Activated CD8-positive, alpha-beta memory T cell treated with anti-CD3 and anti-CD28 coated beads, Interleukin-2, amount 10 ng/mL, durations not matched to agents 7 days and 5 days (primary cell): ENCODE measurements at regions not wholly inside any gene's neighbourhood (a gene's known extent, or its start where the extent isn't known, plus 50 kb on each side); places are given as distances from the start of the nearest gene placed in this dataset.

ENCODE experiments used
- ATAC-seq: fragments of 150-1000 bp; cut with Tn5 transposase; one replicate; pipeline ENCODE4 v1.10.0; 2021; ENCODE audit warnings: moderate library complexity
- CTCF ChIA-PET: fragments of 350-600 bp; sonication (Branson Sonifier 250); formaldehyde crosslinking; loops from one replicate; lab custom pipeline; 2021; ENCODE audit warnings: antibody characterized with exemption; lab: Charles Lee
- DNase-seq: peaks from one replicate; pipeline ENCODE4 v3.0.0-alpha.2; 2020
- H3K27ac Mint-ChIP-seq: one replicate; pipeline ENCODE4 v1.8.0; 2021; ENCODE audit warnings: mild to moderate bottlenecking, mixed read lengths
- H3K27me3 Mint-ChIP-seq: one replicate; pipeline ENCODE4 v1.8.0; 2021; ENCODE audit warnings: mixed read lengths
- H3K36me3 Mint-ChIP-seq: one replicate; pipeline ENCODE4 v1.8.0; 2021; ENCODE audit warnings: mild to moderate bottlenecking, mixed read lengths
- H3K4me1 Mint-ChIP-seq: one replicate; pipeline ENCODE4 v1.8.0; 2021; ENCODE audit warnings: mixed read lengths
- H3K4me3 Mint-ChIP-seq: one replicate; pipeline ENCODE4 v1.8.0; 2021; ENCODE audit warnings: mild to moderate bottlenecking, moderate library complexity, mixed read lengths
- H3K9me3 Mint-ChIP-seq: one replicate; pipeline ENCODE4 v1.8.0; 2022; ENCODE audit warnings: low read depth, mixed read lengths

GRCh38 chr2:41990245-41990644, 57.6 kb upstream of the PKDCC start:
- no peak for DNase-seq
- CTCF ChIA-PET = no interaction called here
- peaks cover 13% of the 10 kb centered on the region for H3K27me3 Mint-ChIP-seq
- no peak for ATAC-seq
- no peak overlapping the region for H3K4me3 Mint-ChIP-seq
- no peaks in the 10 kb centered on the region for H3K4me1 Mint-ChIP-seq
- H3K27ac Mint-ChIP-seq = no peak overlapping the region
- no peaks in the 10 kb centered on the region for H3K36me3 Mint-ChIP-seq
- no peaks in the 10 kb centered on the region for H3K9me3 Mint-ChIP-seq

- no peak overlapping the region for H3K27ac Mint-ChIP-seq
- peaks cover 13% of the 10 kb centered on the region for H3K27me3 Mint-ChIP-seq
- CTCF ChIA-PET = no interaction called here
- no peaks in the 10 kb centered on the region for H3K36me3 Mint-ChIP-seq
- DNase-seq (no peak), ATAC-seq (no peak)
- no peak overlapping the region for H3K4me3 Mint-ChIP-seq
- H3K9me3 Mint-ChIP-seq = no peaks in the 10 kb centered on the region
- H3K4me1 Mint-ChIP-seq = no peaks in the 10 kb centered on the region
These were observed 57.1 kb upstream of the PKDCC start for GRCh38 chr2:41990688-41991087.

- Mint-ChIP-seq H3K27me3 (peaks cover 7% of the 10 kb centered on the region), H3K27ac (no peak overlapping the region), H3K36me3 (no peaks in the 10 kb centered on the region), H3K9me3 (no peaks in the 10 kb centered on the region), H3K4me3 (no peak overlapping the region), H3K4me1 (no peaks in the 10 kb centered on the region)
- ATAC-seq = no peak
- no peak for DNase-seq
- CTCF ChIA-PET = no interaction called here
These were observed 55.7 kb upstream of the PKDCC start for GRCh38 chr2:41992056-41992642.

- no peak overlapping the region for H3K4me3 Mint-ChIP-seq
- ATAC-seq (no peak), DNase-seq (no peak)
- H3K27ac Mint-ChIP-seq = no peak overlapping the region
- no peaks in the 10 kb centered on the region for H3K36me3 Mint-ChIP-seq
- no peaks in the 10 kb centered on the region for H3K9me3 Mint-ChIP-seq
- CTCF ChIA-PET = no interaction called here
- H3K27me3 Mint-ChIP-seq = peaks cover 5% of the 10 kb centered on the region
- H3K4me1 Mint-ChIP-seq = no peaks in the 10 kb centered on the region
These were observed 55.0 kb upstream of the PKDCC start for GRCh38 chr2:41992671-41993434.

- CTCF ChIA-PET = no interaction called here
- no peaks in the 10 kb centered on the region for H3K4me1 Mint-ChIP-seq
- no peaks in the 10 kb centered on the region for H3K9me3 Mint-ChIP-seq
These were observed 54.3 kb upstream of the PKDCC start for GRCh38 chr2:41993435-41993925.

GRCh38 chr2:41994233-41994637, 53.6 kb upstream of the PKDCC start:
- H3K4me1 Mint-ChIP-seq = no peaks in the 10 kb centered on the region
- no peak overlapping the region for H3K4me3 Mint-ChIP-seq
- H3K27me3 Mint-ChIP-seq = peaks cover 9% of the 10 kb centered on the region
- no peak for ATAC-seq
- no peaks in the 10 kb centered on the region for H3K36me3 Mint-ChIP-seq
- no peak overlapping the region for H3K27ac Mint-ChIP-seq
- CTCF ChIA-PET = no interaction called here
- no peak for DNase-seq
- H3K9me3 Mint-ChIP-seq = no peaks in the 10 kb centered on the region

More at GRCh38 chr2:41993435-41993925, 54.3 kb upstream of the PKDCC start:
- H3K27ac Mint-ChIP-seq = no peak overlapping the region
- no peak for ATAC-seq
- peaks cover 5% of the 10 kb centered on the region for H3K27me3 Mint-ChIP-seq
- H3K36me3 Mint-ChIP-seq = no peaks in the 10 kb centered on the region
- no peak overlapping the region for H3K4me3 Mint-ChIP-seq
- DNase-seq = no peak

GRCh38 chr2:41994661-41995060, 53.2 kb upstream of the PKDCC start:
- H3K4me3 Mint-ChIP-seq = no peak overlapping the region
- ATAC-seq = no peak
- H3K4me1 Mint-ChIP-seq = no peaks in the 10 kb centered on the region
- H3K27me3 Mint-ChIP-seq = peaks cover 9% of the 10 kb centered on the region
- CTCF ChIA-PET = no interaction called here
- DNase-seq = no peak
- H3K9me3 Mint-ChIP-seq = no peaks in the 10 kb centered on the region
- no peak overlapping the region for H3K27ac Mint-ChIP-seq
- no peaks in the 10 kb centered on the region for H3K36me3 Mint-ChIP-seq

- CTCF ChIA-PET = no interaction called here
- ATAC-seq (no peak), DNase-seq (no peak)
- H3K36me3 Mint-ChIP-seq = no peaks in the 10 kb centered on the region
- peaks cover 4% of the 10 kb centered on the region for H3K27me3 Mint-ChIP-seq
- H3K9me3 Mint-ChIP-seq = no peaks in the 10 kb centered on the region
- H3K4me1 Mint-ChIP-seq = no peaks in the 10 kb centered on the region
- H3K27ac Mint-ChIP-seq = no peak overlapping the region
- no peak overlapping the region for H3K4me3 Mint-ChIP-seq
These were observed 50.3 kb upstream of the PKDCC start for GRCh38 chr2:41997561-41997960.
